Fibroblast of lung (primary cell): ENCODE measurements at regions not wholly inside any gene's neighbourhood (a gene's known extent, or its start where the extent isn't known, plus 50 kb on each side); places are given as distances from the start of the nearest gene placed in this dataset.

Experiments used
- CTCF ChIP-seq, 2 donors: IDR thresholded peaks in 1 of 2; conservative IDR thresholded peaks in 1 of 2; 1 replicate in 1 of 2; 2 replicates in 1 of 2; pipeline ENCODE4 v1.5.1; 2011 to 2012; ENCODE audit warnings: low read length in 2 of 2, control low read depth in 1 of 2, inconsistent platforms in 1 of 2, low read depth in 1 of 2, mild to moderate bottlenecking in 1 of 2
- EZH2 ChIP-seq: IDR thresholded peaks from 2 replicates; pipeline ENCODE4 v1.5.1; 2012; ENCODE audit warnings: low read length, control low read depth, mild to moderate bottlenecking; ENCODE audit errors: missing control alignments

- TF ChIP-seq CTCF (conservative IDR thresholded peaks at IDR 0.05 in 1 of 2, IDR thresholded peaks at IDR 0.05 in 1 of 2; ENCODE audit: low read depth in 1 of 2, low read length in 2 of 2): no peak
- TF ChIP-seq EZH2: no peak
Measured at GRCh38 chr2:122663620-122664019, 908.2 kb downstream of the TSN start.
